GM23248 (cell line): ENCODE measurements at regions not wholly inside any gene's neighbourhood (a gene's known extent, or its start where the extent isn't known, plus 50 kb on each side); places are given as distances from the start of the nearest gene placed in this dataset.

Source experiments
- DNase-seq: peaks from one replicate; pipeline ENCODE4 v3.0.0-alpha.2; 2015
- H2AFZ ChIP-seq: fragments of 200-600 bp; sonication (generic); 2 replicates; pipeline ENCODE4 v1.6.1; 2016; ENCODE audit warnings: antibody characterized with exemption
- H3F3A ChIP-seq: fragments of 200-600 bp; sonication (generic); 2 replicates; pipeline ENCODE4 v1.6.1; 2016; ENCODE audit warnings: mild to moderate bottlenecking, antibody characterized with exemption, mixed run types; ENCODE audit not compliant: insufficient read depth
- H3K27ac ChIP-seq: fragments of 200-600 bp; sonication (generic); 2 replicates; pipeline ENCODE4 v1.5.1; 2016; ENCODE audit warnings: mild to moderate bottlenecking
- H3K27me3 ChIP-seq: fragments of 200-600 bp; sonication (generic); replicated peaks from 2 replicates; pipeline ENCODE4 v1.6.1; 2016; ENCODE audit warnings: mild to moderate bottlenecking; ENCODE audit not compliant: insufficient read depth
- H3K36me3 ChIP-seq: fragments of 200-600 bp; sonication (generic); 2 replicates; pipeline ENCODE4 v1.6.1; 2016; ENCODE audit warnings: low read depth, mild to moderate bottlenecking
- H3K4me1 ChIP-seq: fragments of 200-600 bp; sonication (generic); 2 replicates; pipeline ENCODE4 v1.6.1; 2016; ENCODE audit warnings: mild to moderate bottlenecking; ENCODE audit not compliant: insufficient read depth
- H3K4me2 ChIP-seq: fragments of 200-600 bp; sonication (generic); one replicate; pipeline ENCODE4 v1.6.1; 2016; ENCODE audit warnings: mild to moderate bottlenecking; ENCODE audit not compliant: unreplicated experiment
- H3K4me3 ChIP-seq: fragments of 200-600 bp; sonication (generic); 2 replicates; pipeline ENCODE4 v1.5.1; 2016; ENCODE audit warnings: mild to moderate bottlenecking
- H3K79me2 ChIP-seq: fragments of 200-600 bp; sonication (generic); 2 replicates; pipeline ENCODE4 v1.6.1; 2016; ENCODE audit warnings: mild to moderate bottlenecking; ENCODE audit not compliant: insufficient read depth
- H3K9ac ChIP-seq: fragments of 200-600 bp; sonication (generic); 2 replicates; pipeline ENCODE4 v1.6.1; 2016; ENCODE audit warnings: mild to moderate bottlenecking
- H3K9me2 ChIP-seq: fragments of 200-600 bp; sonication (generic); 2 replicates; pipeline ENCODE4 v1.6.1; 2016; ENCODE audit warnings: mixed run types, mild to moderate bottlenecking, moderate library complexity; ENCODE audit not compliant: insufficient read depth
- H3K9me3 ChIP-seq: fragments of 200-600 bp; sonication (generic); one replicate; pipeline ENCODE4 v1.6.1; 2017; ENCODE audit warnings: low read depth
- H4K20me1 ChIP-seq: fragments of 200-600 bp; sonication (generic); 2 replicates; pipeline ENCODE4 v1.6.0; 2016; ENCODE audit not compliant: insufficient read depth
- EZH2 ChIP-seq: fragments of 200-600 bp; sonication (generic); IDR thresholded peaks from 2 replicates; pipeline ENCODE4 v1.6.1; 2018; ENCODE audit warnings: antibody characterized with exemption, mild to moderate bottlenecking; ENCODE audit not compliant: insufficient read depth, poor library complexity, severe bottlenecking
- EZH2phosphoT487 ChIP-seq: fragments of 200-600 bp; sonication (generic); IDR thresholded peaks from 2 replicates; pipeline ENCODE4 v1.6.1; 2018; ENCODE audit warnings: antibody characterized with exemption, moderate library complexity, mild to moderate bottlenecking, low read depth; ENCODE audit not compliant: insufficient read depth
- WGBS, 2 experiments: methylation state at CpG; one replicate each; pipeline ENCODE4 v1.1.6; 2015 to 2017; ENCODE audit warnings: low lambda C conversion rate in 2 of 2, low coverage in 1 of 2; ENCODE audit errors: missing lambda C conversion rate in 2 of 2; 5-methylcytosine and 5-hydroxymethylcytosine counted together
- in situ Hi-C: fragments of 300-500 bp; cut with MboI; formaldehyde crosslinking; loops from 2 replicates; pipeline ENCODE4 v1.15.0; 2020

DNA sequence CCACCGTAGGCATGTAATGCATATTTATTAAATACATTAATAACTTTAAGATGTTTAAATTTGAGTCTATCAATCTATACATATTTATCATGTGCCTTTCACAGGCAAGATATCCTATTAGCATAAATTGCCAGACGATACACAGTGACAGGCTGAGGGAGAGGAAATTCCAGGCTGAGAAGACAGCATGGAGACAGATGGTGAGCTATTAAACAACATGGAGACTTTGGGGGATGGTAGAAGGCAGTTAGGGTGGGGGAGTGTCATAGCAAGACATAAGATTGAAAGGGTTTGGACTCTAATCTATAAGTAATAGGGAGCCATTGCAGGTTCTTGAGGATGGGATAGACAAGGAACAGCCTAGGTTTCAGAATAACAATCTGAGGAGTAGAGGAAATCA is 138.5 kb downstream of the NXPE2 start:
- no peaks in the 10 kb centered on the region for H3F3A ChIP-seq
- no peaks in the 10 kb centered on the region for H3K9me3 ChIP-seq
- no peak overlapping the region for H3K27ac ChIP-seq
- no peak overlapping the region for H3K9ac ChIP-seq
- in situ Hi-C loops = no loop called here
- H3K79me2 ChIP-seq = no peaks in the 10 kb centered on the region
- no peaks in the 10 kb centered on the region for H4K20me1 ChIP-seq
- no peak overlapping the region for H2AFZ ChIP-seq
- no peak overlapping the region for H3K4me2 ChIP-seq
- 0 out of 2 replicates have a peak, but pooled peaks cover 3% of the 10 kb centered on the region for H3K27me3 ChIP-seq
- no peak overlapping the region for H3K4me3 ChIP-seq
- H3K36me3 ChIP-seq = no peaks in the 10 kb centered on the region
- TF ChIP-seq EZH2phosphoT487 = no peak
- TF ChIP-seq EZH2 = no peak
- H3K4me1 ChIP-seq = no peaks in the 10 kb centered on the region
- H3K9me2 ChIP-seq = no peaks in the 10 kb centered on the region
- WGBS, 2 experiments = 22 to 28% methylated on average over 2 of the region's 2 CpGs
- no peak for DNase-seq

DNA sequence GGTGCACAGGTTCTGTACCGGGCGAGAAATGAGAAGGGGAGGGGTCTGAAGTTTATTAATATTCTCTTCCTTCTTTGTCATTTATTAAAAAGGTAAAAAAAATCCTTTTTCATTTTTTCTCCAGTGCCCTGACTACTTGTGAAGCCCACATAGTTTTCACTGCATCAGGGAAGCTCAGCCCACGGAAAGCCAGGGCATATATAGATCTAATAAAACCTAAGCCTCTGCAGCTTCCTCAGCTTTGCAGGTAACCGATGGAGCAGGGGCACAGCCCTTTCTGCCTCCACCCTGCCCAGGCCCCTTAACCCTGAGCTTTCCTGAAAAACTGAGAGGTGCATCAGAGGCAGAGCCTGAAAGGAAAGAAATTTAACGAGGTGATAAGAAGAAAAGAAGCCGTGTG is 140.1 kb downstream of the NXPE2 start:
- H3K4me2 ChIP-seq = no peak overlapping the region
- no peaks in the 10 kb centered on the region for H3K9me2 ChIP-seq
- no peaks in the 10 kb centered on the region for H3K36me3 ChIP-seq
- no peaks in the 10 kb centered on the region for H3K79me2 ChIP-seq
- WGBS, 2 experiments = 4 to 12% methylated on average over 6 of the region's 6 CpGs
- no peaks in the 10 kb centered on the region for H3F3A ChIP-seq
- H3K27me3 ChIP-seq = 0 out of 2 replicates have a peak, but pooled peaks cover 3% of the 10 kb centered on the region
- no peaks in the 10 kb centered on the region for H4K20me1 ChIP-seq
- no peak overlapping the region for H3K9ac ChIP-seq
- no peak overlapping the region for H3K4me3 ChIP-seq
- no peak overlapping the region for H2AFZ ChIP-seq
- TF ChIP-seq EZH2 (no peak), EZH2phosphoT487 (no peak)
- in situ Hi-C loops = no loop called here
- no peaks in the 10 kb centered on the region for H3K4me1 ChIP-seq
- no peak overlapping the region for H3K27ac ChIP-seq
- no peak for DNase-seq
- no peaks in the 10 kb centered on the region for H3K9me3 ChIP-seq

DNA sequence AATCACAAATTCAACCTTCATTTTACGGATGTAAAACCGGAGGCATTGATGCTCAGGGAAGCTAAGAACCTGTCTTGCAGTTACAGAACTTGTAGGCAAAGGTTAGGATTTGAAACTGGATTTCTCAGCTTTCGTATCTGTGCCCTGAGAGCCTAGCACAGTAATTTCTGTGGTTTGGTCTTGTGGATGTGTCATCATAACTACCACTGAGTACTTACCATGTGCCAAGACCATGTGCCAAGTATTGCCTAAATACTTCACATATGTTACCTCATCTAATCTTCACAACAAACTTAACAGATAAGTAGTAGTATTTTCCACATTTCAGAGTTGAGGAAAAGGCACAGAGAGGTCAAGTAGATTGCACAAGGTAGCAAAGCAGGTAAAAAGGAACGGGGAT is 140.7 kb downstream of the NXPE2 start:
- no peak overlapping the region for H3K4me2 ChIP-seq
- 20 to 21% methylated on average over 4 of the region's 4 CpGs for WGBS, 2 experiments

DNA sequence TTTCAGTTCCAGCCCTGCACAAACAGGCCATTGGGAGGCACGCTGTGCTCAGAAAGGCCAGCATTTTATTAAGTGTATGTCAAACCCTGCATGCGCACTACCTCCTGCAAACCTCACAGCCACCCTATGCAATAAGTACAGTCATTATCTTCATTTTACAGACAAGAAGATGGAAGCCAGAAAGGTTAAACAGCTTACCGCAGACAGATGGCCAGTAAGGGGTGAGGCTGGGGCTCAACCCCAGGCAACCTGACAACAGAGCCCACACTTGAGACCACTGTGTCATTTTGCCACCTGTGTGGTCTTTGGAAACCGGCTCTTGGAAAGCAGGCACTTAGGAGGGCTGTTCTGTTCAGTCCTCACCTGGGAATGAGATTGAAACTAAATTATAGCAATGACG is 142.3 kb downstream of the NXPE2 start:
- Histone ChIP-seq H3K9me3 (no peaks in the 10 kb centered on the region), H3K79me2 (no peaks in the 10 kb centered on the region), H3K27ac (no peak overlapping the region), H3K36me3 (no peaks in the 10 kb centered on the region), H3K4me3 (no peak overlapping the region), H2AFZ (no peak overlapping the region), H3K9ac (no peak overlapping the region), H3K27me3 (0 out of 2 replicates have a peak, but pooled peaks cover 3% of the 10 kb centered on the region), H4K20me1 (no peaks in the 10 kb centered on the region), H3K4me1 (no peaks in the 10 kb centered on the region), H3F3A (no peaks in the 10 kb centered on the region), H3K9me2 (no peaks in the 10 kb centered on the region), H3K4me2 (no peak overlapping the region)
- DNase-seq = no peak
- in situ Hi-C loops = no loop called here
- no peak for TF ChIP-seq EZH2phosphoT487
- TF ChIP-seq EZH2 = no peak
- WGBS, 2 experiments = 37 to 49% methylated on average over 5 of the region's 5 CpGs

More for the DNA sequence above, 140.7 kb downstream of the NXPE2 start:
- H3K9me2 ChIP-seq = no peaks in the 10 kb centered on the region
- no peak for TF ChIP-seq EZH2
- TF ChIP-seq EZH2phosphoT487 = no peak
- H3K9me3 ChIP-seq = no peaks in the 10 kb centered on the region
- H2AFZ ChIP-seq = no peak overlapping the region
- no peak overlapping the region for H3K27ac ChIP-seq
- H3K79me2 ChIP-seq = no peaks in the 10 kb centered on the region
- in situ Hi-C loops = no loop called here
- no peaks in the 10 kb centered on the region for H3F3A ChIP-seq
- peak; percentile 26 for DNase-seq
- no peaks in the 10 kb centered on the region for H3K4me1 ChIP-seq
- H3K9ac ChIP-seq = no peak overlapping the region
- no peaks in the 10 kb centered on the region for H3K36me3 ChIP-seq
- no peaks in the 10 kb centered on the region for H4K20me1 ChIP-seq
- no peak overlapping the region for H3K4me3 ChIP-seq
- H3K27me3 ChIP-seq = 0 out of 2 replicates have a peak, but pooled peaks cover 3% of the 10 kb centered on the region
